ENCODE measurements at regions not wholly inside any gene's neighbourhood (a gene's known extent, or its start where the extent isn't known, plus 50 kb on each side); places are given as distances from the start of the nearest gene placed in this dataset.
"Not testable (repeated sequence)": the region's sequence is repeated elsewhere in the genome, so short reads cannot be mapped to it uniquely, and the experiment has no call there.

GRCh38 chr1:88544195-88544594 is 139.9 kb upstream of the PKN2 start:
- no peak for DNase-seq (ENCODE audit: low read depth)

- DNase-seq (ENCODE audit: low read depth), result no peak
Measured at GRCh38 chr1:88549536-88549935, 134.5 kb upstream of the PKN2 start.

- no peak for DNase-seq (ENCODE audit: low read depth)
Measured at GRCh38 chr1:88552226-88552625, 131.8 kb upstream of the PKN2 start.

GRCh38 chr1:88557014-88557413 is 127.1 kb upstream of the PKN2 start:
- DNase-seq (ENCODE audit: low read depth), result no peak

GRCh38 chr1:88560621-88561020 is 123.5 kb upstream of the PKN2 start:
- DNase-seq (ENCODE audit: low read depth), result no peak

GRCh38 chr1:88562991-88563390 is 121.1 kb upstream of the PKN2 start:
- no peak for DNase-seq (ENCODE audit: low read depth)

- no peak for DNase-seq (ENCODE audit: low read depth)
Measured at GRCh38 chr1:88566615-88567387, 117.3 kb upstream of the PKN2 start.

- DNase-seq (ENCODE audit: low read depth), result no peak
Measured at GRCh38 chr1:88571506-88571905, 112.6 kb upstream of the PKN2 start.

GRCh38 chr1:88579598-88579997 is 104.5 kb upstream of the PKN2 start:
- DNase-seq (ENCODE audit: low read depth), result no peak

GRCh38 chr1:88581703-88582102 is 102.4 kb upstream of the PKN2 start:
- no peak for DNase-seq (ENCODE audit: low read depth)

GRCh38 chr1:88593358-88593757 is 90.7 kb upstream of the PKN2 start:
- no peak for DNase-seq (ENCODE audit: low read depth)

- DNase-seq (ENCODE audit: low read depth), result no peak
Measured at GRCh38 chr1:88595355-88596002, 88.6 kb upstream of the PKN2 start.

- DNase-seq (ENCODE audit: low read depth), result not testable (repeated sequence)
Measured at GRCh38 chr1:88597973-88598372, 86.1 kb upstream of the PKN2 start.

GRCh38 chr1:88608139-88608943 is 75.7 kb upstream of the PKN2 start:
- no peak for DNase-seq (ENCODE audit: low read depth)

- DNase-seq (ENCODE audit: low read depth), result no peak
Measured at GRCh38 chr1:88609051-88609450, 75.0 kb upstream of the PKN2 start.

- no peak for DNase-seq (ENCODE audit: low read depth)
Measured at GRCh38 chr1:88610687-88611086, 73.4 kb upstream of the PKN2 start.

GRCh38 chr1:88612292-88612691 is 71.8 kb upstream of the PKN2 start:
- DNase-seq (ENCODE audit: low read depth), result no peak

- no peak for DNase-seq (ENCODE audit: low read depth)
Measured at GRCh38 chr1:88612773-88613172, 71.3 kb upstream of the PKN2 start.

- no peak for DNase-seq (ENCODE audit: low read depth)
Measured at GRCh38 chr1:88618331-88618730, 65.7 kb upstream of the PKN2 start.

GRCh38 chr1:88623101-88623500 is 61.0 kb upstream of the PKN2 start:
- not testable (repeated sequence) for DNase-seq (ENCODE audit: low read depth)
